GM12892 (cell line): ENCODE measurements at regions not wholly inside any gene's neighbourhood (a gene's known extent, or its start where the extent isn't known, plus 50 kb on each side); places are given as distances from the start of the nearest gene placed in this dataset.

Experiments
- POLR2A ChIP-seq: IDR thresholded peaks from 2 replicates; pipeline ENCODE4 v1.6.1; 2011; ENCODE audit warnings: low read depth, low read length, control low read depth
- POLR2AphosphoS5 ChIP-seq: IDR thresholded peaks from 2 replicates; pipeline ENCODE4 v1.6.1; 2011; ENCODE audit warnings: low read depth, low read length, control low read depth

DNA sequence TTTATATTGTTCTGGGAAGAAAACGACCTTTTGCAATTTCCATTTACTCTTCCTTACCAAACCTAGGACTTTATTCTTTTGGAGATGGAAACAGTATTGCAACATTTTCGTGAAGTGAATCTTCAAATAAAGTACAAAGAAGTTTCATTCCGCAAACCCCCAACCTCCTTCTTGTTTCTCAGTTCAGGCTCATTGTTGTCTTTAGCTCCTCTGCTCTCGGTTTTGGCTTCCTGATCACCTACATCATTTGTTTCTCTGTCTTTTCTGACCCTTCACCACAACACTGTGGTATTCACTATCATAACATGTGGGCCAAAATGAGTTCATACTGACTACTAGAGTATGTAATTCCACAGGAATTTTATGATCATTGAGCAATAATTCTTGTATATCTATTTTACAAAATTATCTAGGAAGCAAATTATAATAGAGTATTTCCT lies 266.8 kb downstream of the ADAMTS20 start:
- TF ChIP-seq POLR2A, result no peak
- TF ChIP-seq POLR2AphosphoS5, result no peak
